ENCODE measurements at regions not wholly inside any gene's neighbourhood (a gene's known extent, or its start where the extent isn't known, plus 50 kb on each side); places are given as distances from the start of the nearest gene placed in this dataset.

DNA sequence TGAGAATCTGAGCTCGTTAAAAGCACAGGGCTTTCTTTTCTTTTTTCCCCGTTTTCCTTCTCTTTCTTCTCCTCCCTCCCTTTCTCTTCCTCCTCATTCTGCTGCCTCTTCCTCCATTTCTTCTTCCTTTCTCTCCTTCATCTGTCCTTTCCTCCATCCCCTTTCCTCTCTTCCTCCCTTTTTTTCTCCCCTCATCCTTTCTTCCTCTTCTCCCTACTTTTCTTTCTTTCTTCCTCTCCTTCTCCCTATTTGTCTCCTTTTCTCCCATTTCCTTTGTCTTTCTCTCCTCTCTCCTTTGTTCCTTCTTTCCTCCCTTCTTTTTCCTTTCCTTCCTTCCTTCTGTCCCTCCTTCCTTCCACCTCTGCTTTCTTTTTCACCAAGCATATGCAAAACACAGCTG, 649.4 kb downstream of the IRX1 start:
- Histone ChIP-seq H3K9ac (ENCODE audit: low read length) (no peak overlapping the region), H3K36me3 (ENCODE audit: control insufficient read depth, low read depth, low read length) (no peaks in the 10 kb centered on the region), H3K27me3 (ENCODE audit: control insufficient read depth, insufficient read depth, low read length) (no peaks in the 10 kb centered on the region), H3K27ac (ENCODE audit: low read length) (no peak overlapping the region), H3K4me1 (ENCODE audit: control insufficient read depth, low read depth, low read length) (no peaks in the 10 kb centered on the region), H3K4me3 (ENCODE audit: low read length) (no peak overlapping the region), H3K9me3 (ENCODE audit: control insufficient read depth, low read depth, low read length) (no peaks in the 10 kb centered on the region)

DNA sequence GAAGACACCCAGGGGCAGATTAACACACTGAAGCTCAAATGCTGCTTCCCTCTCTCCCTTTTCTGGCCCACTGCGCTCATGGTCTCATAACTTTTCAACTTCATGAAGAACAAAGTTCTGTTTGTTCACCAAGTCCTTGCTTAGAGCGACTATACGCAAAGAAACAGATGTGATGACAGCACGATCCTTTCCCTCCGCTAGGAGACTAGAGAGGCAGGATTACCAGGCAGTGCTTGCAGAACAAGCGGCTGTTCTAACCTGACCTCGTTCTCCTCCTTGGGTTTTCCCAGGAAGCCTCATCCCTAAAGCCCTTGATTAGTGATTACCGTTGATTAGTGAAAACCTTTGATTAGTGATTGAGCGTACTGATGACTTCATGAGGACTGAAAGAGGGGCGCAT, 649.9 kb downstream of the IRX1 start:
- no peaks in the 10 kb centered on the region for H3K9me3 ChIP-seq (ENCODE audit: control insufficient read depth, low read depth, low read length)
- no peaks in the 10 kb centered on the region for H3K36me3 ChIP-seq (ENCODE audit: control insufficient read depth, low read depth, low read length)
- no peak overlapping the region for H3K9ac ChIP-seq (ENCODE audit: low read length)
- H3K4me3 ChIP-seq (ENCODE audit: low read length) = no peak overlapping the region
- H3K4me1 ChIP-seq (ENCODE audit: control insufficient read depth, low read depth, low read length) = no peaks in the 10 kb centered on the region
- H3K27ac ChIP-seq (ENCODE audit: low read length) = no peak overlapping the region
- no peaks in the 10 kb centered on the region for H3K27me3 ChIP-seq (ENCODE audit: control insufficient read depth, insufficient read depth, low read length)

DNA sequence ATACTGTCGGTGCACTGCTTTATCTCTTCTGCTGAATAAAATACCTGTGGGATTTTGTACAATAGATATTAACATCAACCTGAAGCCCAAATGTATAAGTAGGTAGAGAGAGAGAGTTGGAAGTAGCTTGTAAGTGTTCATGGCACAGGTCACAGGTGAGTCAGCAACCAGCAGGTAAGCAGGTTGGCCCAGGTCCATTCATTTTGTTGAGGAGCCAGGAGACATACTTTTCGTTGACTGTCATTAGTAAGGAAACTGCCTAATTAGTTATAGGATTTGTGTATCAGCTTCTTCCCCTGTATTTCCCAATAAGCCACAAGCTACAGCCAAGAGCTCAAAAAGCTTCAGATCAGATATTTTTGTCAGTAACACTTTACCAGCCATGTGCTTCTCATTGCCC, 650.8 kb downstream of the IRX1 start:
- no peaks in the 10 kb centered on the region for H3K36me3 ChIP-seq (ENCODE audit: control insufficient read depth, low read depth, low read length)
- no peak overlapping the region for H3K27ac ChIP-seq (ENCODE audit: low read length)
- no peaks in the 10 kb centered on the region for H3K4me1 ChIP-seq (ENCODE audit: control insufficient read depth, low read depth, low read length)
- no peak overlapping the region for H3K9ac ChIP-seq (ENCODE audit: low read length)
- H3K27me3 ChIP-seq (ENCODE audit: control insufficient read depth, insufficient read depth, low read length) = no peaks in the 10 kb centered on the region
- H3K4me3 ChIP-seq (ENCODE audit: low read length) = no peak overlapping the region
- H3K9me3 ChIP-seq (ENCODE audit: control insufficient read depth, low read depth, low read length) = no peaks in the 10 kb centered on the region

DNA sequence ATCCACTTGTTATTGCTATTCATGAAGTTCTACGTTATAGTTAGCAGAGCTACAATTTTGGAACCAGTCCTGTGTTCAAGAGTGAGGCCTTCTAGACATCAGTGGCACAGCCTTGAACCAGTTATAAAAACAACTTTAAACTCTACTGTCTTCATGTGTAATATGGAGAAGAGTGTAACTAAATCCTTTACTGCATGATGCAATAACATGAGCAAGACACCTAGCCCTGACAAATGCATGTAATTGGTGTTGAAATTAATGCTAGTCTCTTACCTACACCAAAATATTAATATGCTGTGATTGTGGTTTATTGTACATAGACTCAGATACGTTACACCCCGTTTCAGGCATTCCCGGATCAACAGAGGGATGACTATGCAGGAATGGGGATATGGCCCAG, 654.6 kb downstream of the IRX1 start:
- Histone ChIP-seq H3K27ac (ENCODE audit: low read length) (no peak overlapping the region), H3K4me3 (ENCODE audit: low read length) (no peak overlapping the region), H3K36me3 (ENCODE audit: control insufficient read depth, low read depth, low read length) (no peaks in the 10 kb centered on the region)

DNA sequence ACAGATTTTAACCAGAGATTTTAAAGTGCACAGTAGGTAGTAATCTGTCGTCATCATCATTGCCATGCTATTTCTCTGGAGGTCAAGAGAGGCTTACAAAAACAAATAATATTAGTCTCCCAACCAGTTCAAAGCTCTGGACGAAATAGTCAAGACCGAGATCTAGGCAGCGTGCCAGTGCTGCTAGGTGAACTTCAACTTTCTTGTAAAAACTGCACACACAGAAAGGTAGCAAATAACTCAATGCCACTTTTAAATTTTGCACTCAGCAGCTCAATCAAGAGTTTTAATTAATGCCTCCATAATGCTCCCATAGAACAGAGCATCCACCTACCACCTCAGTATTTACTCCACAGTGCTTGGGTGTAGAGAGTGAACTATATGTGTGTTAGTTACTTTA, 656.8 kb downstream of the IRX1 start:
- Histone ChIP-seq H3K36me3 (ENCODE audit: control insufficient read depth, low read depth, low read length) (no peaks in the 10 kb centered on the region), H3K4me1 (ENCODE audit: control insufficient read depth, low read depth, low read length) (no peaks in the 10 kb centered on the region), H3K9ac (ENCODE audit: low read length) (no peak overlapping the region), H3K4me3 (ENCODE audit: low read length) (no peak overlapping the region), H3K27me3 (ENCODE audit: control insufficient read depth, insufficient read depth, low read length) (no peaks in the 10 kb centered on the region), H3K9me3 (ENCODE audit: control insufficient read depth, low read depth, low read length) (no peaks in the 10 kb centered on the region), H3K27ac (ENCODE audit: low read length) (no peak overlapping the region)

More for the DNA sequence above, 654.6 kb downstream of the IRX1 start:
- H3K4me1 ChIP-seq (ENCODE audit: control insufficient read depth, low read depth, low read length) = no peaks in the 10 kb centered on the region
- no peaks in the 10 kb centered on the region for H3K9me3 ChIP-seq (ENCODE audit: control insufficient read depth, low read depth, low read length)
- H3K9ac ChIP-seq (ENCODE audit: low read length) = no peak overlapping the region
- H3K27me3 ChIP-seq (ENCODE audit: control insufficient read depth, insufficient read depth, low read length) = no peaks in the 10 kb centered on the region

DNA sequence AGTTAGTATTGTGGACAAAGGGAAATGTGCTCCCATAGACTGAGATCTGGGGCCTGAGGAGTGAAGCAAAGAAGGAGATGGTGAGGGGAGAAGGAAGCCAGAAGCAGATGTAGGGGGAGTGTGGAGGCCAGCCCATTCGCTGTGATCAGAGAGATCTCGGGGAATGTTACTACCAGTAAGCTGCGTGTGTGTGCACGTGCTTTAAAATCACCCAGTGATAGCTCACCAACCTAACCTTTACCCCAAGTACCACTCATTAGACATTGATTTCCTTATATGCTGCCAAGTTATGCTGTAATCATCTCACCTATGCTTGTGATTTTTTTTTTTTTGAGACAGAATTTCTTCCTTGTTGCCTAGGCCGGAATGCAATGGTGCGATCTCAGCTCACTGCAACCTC, 659.1 kb downstream of the IRX1 start:
- no peak overlapping the region for H3K9ac ChIP-seq (ENCODE audit: low read length)
- no peaks in the 10 kb centered on the region for H3K36me3 ChIP-seq (ENCODE audit: control insufficient read depth, low read depth, low read length)
- H3K27ac ChIP-seq (ENCODE audit: low read length) = no peak overlapping the region
- no peaks in the 10 kb centered on the region for H3K27me3 ChIP-seq (ENCODE audit: control insufficient read depth, insufficient read depth, low read length)
- no peak overlapping the region for H3K4me3 ChIP-seq (ENCODE audit: low read length)
- no peaks in the 10 kb centered on the region for H3K9me3 ChIP-seq (ENCODE audit: control insufficient read depth, low read depth, low read length)
- H3K4me1 ChIP-seq (ENCODE audit: control insufficient read depth, low read depth, low read length) = no peaks in the 10 kb centered on the region

DNA sequence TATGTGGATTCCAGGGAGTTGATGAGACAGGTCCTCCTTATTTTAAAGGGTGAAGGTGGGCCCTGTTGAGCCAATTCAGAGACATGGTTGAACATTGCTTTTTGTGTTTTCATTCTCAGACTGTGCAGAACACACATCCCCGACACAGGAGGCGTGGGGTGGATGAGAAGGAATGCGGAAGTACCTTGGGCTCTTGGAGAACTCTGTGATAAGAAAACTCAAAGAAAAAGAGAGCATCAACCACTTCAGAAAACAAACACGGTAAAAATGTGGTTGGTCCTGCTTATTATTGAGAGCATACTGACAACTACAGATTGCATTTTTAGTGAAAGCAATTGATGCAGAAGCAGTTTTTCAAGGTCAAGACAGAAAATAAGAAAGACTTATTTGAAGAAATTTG, 659.8 kb downstream of the IRX1 start:
- H3K27ac ChIP-seq (ENCODE audit: low read length) = no peak overlapping the region
- H3K9ac ChIP-seq (ENCODE audit: low read length) = no peak overlapping the region
- no peaks in the 10 kb centered on the region for H3K9me3 ChIP-seq (ENCODE audit: control insufficient read depth, low read depth, low read length)
- no peaks in the 10 kb centered on the region for H3K36me3 ChIP-seq (ENCODE audit: control insufficient read depth, low read depth, low read length)
- H3K4me1 ChIP-seq (ENCODE audit: control insufficient read depth, low read depth, low read length) = no peaks in the 10 kb centered on the region
- no peaks in the 10 kb centered on the region for H3K27me3 ChIP-seq (ENCODE audit: control insufficient read depth, insufficient read depth, low read length)
- H3K4me3 ChIP-seq (ENCODE audit: low read length) = no peak overlapping the region

DNA sequence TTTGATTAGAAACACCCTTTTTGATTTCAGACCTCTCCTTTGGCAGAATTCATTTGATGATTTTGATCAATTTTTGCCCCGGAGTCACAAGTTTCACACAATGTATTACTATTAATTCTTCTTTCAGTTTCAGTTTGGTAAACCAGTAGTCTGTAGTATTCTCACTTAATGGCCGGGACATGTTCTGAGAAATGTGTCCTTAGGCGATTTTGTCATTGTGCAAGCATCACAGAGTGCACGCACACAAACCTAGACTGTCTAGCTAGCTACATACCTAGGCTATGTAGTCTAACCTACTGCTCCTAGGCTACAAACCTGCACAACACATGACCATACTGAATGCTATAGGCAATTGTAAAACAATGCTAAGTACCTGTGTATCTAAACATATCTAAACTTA, 662.5 kb downstream of the IRX1 start:
- Histone ChIP-seq H3K27ac (ENCODE audit: low read length) (no peak overlapping the region), H3K4me1 (ENCODE audit: control insufficient read depth, low read depth, low read length) (no peaks in the 10 kb centered on the region), H3K27me3 (ENCODE audit: control insufficient read depth, insufficient read depth, low read length) (no peaks in the 10 kb centered on the region), H3K9me3 (ENCODE audit: control insufficient read depth, low read depth, low read length) (no peaks in the 10 kb centered on the region), H3K36me3 (ENCODE audit: control insufficient read depth, low read depth, low read length) (no peaks in the 10 kb centered on the region), H3K4me3 (ENCODE audit: low read length) (no peak overlapping the region), H3K9ac (ENCODE audit: low read length) (no peak overlapping the region)

DNA sequence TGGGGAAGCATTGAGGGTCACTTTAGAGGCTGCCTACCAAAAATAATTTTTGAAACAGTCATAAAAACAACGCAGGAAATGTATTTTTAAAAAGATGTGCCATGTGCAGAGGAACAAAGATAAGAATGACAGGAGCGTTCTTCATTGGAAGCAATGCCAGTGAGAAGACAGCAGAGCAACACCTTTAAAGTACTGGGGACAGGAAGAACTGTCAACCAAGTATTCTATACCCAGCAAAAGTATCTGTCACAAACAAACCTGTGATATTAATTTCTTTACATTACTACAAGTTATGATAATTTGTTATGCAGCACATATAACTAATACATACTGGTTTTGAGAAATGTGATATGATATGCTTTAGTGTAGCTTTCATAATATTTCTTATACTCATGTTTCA, 675.6 kb downstream of the IRX1 start:
- Histone ChIP-seq H3K4me3 (ENCODE audit: low read length) (no peak overlapping the region), H3K4me1 (ENCODE audit: control insufficient read depth, low read depth, low read length) (peaks cover 8% of the 10 kb centered on the region), H3K27me3 (ENCODE audit: control insufficient read depth, insufficient read depth, low read length) (no peaks in the 10 kb centered on the region), H3K9ac (ENCODE audit: low read length) (no peak overlapping the region), H3K27ac (ENCODE audit: low read length) (no peak overlapping the region), H3K9me3 (ENCODE audit: control insufficient read depth, low read depth, low read length) (no peaks in the 10 kb centered on the region), H3K36me3 (ENCODE audit: control insufficient read depth, low read depth, low read length) (no peaks in the 10 kb centered on the region)

DNA sequence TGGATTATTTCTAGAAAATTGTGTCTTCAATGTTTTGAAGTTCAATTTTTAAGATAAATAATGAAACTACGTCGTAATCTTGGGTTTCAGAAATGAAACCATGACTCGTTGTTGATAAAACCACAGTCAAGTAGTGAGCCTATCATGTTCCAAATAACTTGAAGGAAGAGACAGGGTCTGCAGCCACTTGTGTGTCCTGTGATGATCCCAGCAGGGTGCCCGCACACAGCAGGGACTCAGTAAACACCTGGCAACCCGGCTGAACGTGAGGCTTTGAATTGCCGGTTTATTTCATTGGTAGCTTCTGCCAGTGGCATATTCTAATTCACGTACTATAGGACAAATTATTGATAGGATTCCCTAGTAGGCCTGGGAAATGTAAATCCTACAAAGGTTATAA, 679.6 kb downstream of the IRX1 start:
- Histone ChIP-seq H3K36me3 (ENCODE audit: control insufficient read depth, low read depth, low read length) (no peaks in the 10 kb centered on the region), H3K4me3 (ENCODE audit: low read length) (no peak overlapping the region), H3K9ac (ENCODE audit: low read length) (no peak overlapping the region), H3K27ac (ENCODE audit: low read length) (no peak overlapping the region), H3K4me1 (ENCODE audit: control insufficient read depth, low read depth, low read length) (peaks cover 8% of the 10 kb centered on the region), H3K9me3 (ENCODE audit: control insufficient read depth, low read depth, low read length) (no peaks in the 10 kb centered on the region), H3K27me3 (ENCODE audit: control insufficient read depth, insufficient read depth, low read length) (no peaks in the 10 kb centered on the region)

DNA sequence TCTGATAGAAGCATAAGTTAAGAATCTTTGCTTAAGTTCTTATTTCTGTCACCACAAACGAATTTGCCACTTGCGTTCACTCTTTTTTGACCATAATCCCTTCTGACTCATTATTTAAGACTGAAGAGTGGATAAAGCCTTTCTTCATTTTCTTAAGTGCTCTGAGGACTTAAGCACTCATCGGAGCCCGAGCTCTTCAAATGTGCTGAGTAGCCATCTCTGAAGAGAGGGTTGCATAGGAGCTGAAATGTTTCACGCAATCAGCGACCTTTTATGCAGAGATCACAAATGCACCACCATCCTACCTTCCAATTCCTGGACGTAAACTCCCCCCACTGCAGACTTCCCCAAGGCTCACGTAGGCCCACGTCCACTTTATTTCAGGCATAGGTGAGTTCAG, 699.2 kb downstream of the IRX1 start:
- Histone ChIP-seq H3K4me1 (ENCODE audit: control insufficient read depth, low read depth, low read length) (no peaks in the 10 kb centered on the region), H3K27ac (ENCODE audit: low read length) (no peak overlapping the region), H3K36me3 (ENCODE audit: control insufficient read depth, low read depth, low read length) (no peaks in the 10 kb centered on the region), H3K9me3 (ENCODE audit: control insufficient read depth, low read depth, low read length) (no peaks in the 10 kb centered on the region), H3K9ac (ENCODE audit: low read length) (no peak overlapping the region), H3K27me3 (ENCODE audit: control insufficient read depth, insufficient read depth, low read length) (no peaks in the 10 kb centered on the region), H3K4me3 (ENCODE audit: low read length) (no peak overlapping the region)

DNA sequence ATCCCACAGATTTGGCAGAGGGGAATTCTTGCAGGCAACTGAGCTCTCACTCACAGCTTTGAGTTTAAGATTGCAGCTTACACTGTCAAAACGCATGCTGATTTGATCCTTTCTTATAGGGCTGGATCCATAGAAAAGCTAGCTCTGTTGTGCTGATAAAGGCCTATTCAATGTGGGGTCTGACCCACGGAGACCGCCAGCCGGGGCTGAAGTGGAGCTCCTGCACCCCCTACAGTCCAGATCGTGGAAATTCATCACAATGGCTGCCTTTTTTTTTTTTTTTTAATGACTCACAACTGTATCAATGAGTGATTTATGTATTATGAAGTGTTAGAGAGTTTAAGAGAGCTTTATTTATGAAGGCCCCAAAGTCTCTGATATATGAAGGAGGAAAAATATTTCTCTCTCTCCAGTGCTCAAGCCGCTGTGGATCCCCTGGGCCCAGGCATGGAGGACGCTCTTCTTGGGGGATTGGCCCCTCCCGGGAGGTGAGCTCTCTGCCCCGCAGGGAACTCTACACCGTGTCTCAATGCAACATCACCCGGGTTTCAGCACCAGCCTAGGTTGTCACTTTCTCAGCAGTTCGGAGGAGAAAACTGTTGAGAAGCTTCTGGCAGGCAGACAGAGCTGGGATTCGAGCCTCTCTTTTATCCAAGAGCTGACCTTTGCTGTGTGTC, 700.2 kb downstream of the IRX1 start:
- H3K36me3 ChIP-seq (ENCODE audit: control insufficient read depth, low read depth, low read length) = no peaks in the 10 kb centered on the region
- no peak overlapping the region for H3K4me3 ChIP-seq (ENCODE audit: low read length)
- no peak overlapping the region for H3K9ac ChIP-seq (ENCODE audit: low read length)
- no peaks in the 10 kb centered on the region for H3K27me3 ChIP-seq (ENCODE audit: control insufficient read depth, insufficient read depth, low read length)
- no peaks in the 10 kb centered on the region for H3K4me1 ChIP-seq (ENCODE audit: control insufficient read depth, low read depth, low read length)
- H3K9me3 ChIP-seq (ENCODE audit: control insufficient read depth, low read depth, low read length) = no peaks in the 10 kb centered on the region
- H3K27ac ChIP-seq (ENCODE audit: low read length) = no peak overlapping the region
